ENCODE measurements at regions not wholly inside any gene's neighbourhood (a gene's known extent, or its start where the extent isn't known, plus 50 kb on each side); places are given as distances from the start of the nearest gene placed in this dataset.
"Not testable (repeated sequence)": the region's sequence is repeated elsewhere in the genome, so short reads cannot be mapped to it uniquely, and the experiment has no call there.

DNA sequence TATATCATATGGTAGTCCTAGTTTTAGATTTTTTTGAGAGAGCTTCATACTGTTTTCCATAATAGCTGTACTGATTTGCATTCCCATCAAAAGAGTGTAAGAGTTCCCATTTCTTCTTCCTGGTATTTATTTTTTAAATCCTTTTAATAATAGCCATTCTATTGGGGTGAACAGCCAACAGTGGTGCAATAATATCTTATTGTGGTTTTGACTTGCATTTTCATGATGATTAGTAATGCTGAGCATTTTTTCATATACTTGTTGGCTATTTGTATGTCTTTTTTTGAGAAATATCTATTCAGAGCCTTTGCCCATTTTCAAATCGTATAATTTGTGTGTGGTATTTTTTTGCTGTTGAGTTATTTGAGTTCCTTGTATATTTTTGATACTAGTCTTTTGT, 167.4 kb downstream of the FZD1 start:
- Histone ChIP-seq H3K36me3 (ENCODE audit: control insufficient read depth, insufficient read depth, low read length) (no peaks in the 10 kb centered on the region), H3K4me3 (ENCODE audit: low read depth, low read length) (no peak overlapping the region), H3K27me3 (ENCODE audit: control insufficient read depth, insufficient read depth, low read length) (peaks cover 2% of the 10 kb centered on the region; the same call in 1 of the 2 replicates)
- TF ChIP-seq, protein P1, sequence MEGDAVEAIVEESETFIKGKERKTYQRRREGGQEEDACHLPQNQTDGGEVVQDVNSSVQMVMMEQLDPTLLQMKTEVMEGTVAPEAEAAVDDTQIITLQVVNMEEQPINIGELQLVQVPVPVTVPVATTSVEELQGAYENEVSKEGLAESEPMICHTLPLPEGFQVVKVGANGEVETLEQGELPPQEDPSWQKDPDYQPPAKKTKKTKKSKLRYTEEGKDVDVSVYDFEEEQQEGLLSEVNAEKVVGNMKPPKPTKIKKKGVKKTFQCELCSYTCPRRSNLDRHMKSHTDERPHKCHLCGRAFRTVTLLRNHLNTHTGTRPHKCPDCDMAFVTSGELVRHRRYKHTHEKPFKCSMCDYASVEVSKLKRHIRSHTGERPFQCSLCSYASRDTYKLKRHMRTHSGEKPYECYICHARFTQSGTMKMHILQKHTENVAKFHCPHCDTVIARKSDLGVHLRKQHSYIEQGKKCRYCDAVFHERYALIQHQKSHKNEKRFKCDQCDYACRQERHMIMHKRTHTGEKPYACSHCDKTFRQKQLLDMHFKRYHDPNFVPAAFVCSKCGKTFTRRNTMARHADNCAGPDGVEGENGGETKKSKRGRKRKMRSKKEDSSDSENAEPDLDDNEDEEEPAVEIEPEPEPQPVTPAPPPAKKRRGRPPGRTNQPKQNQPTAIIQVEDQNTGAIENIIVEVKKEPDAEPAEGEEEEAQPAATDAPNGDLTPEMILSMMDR (IDR thresholded peaks at IDR 0.05; ENCODE audit: insufficient read depth, low read depth, low read length), result no peak
- DNase-seq (ENCODE audit: low read depth), result no peak
- ChIA-PET POLR2A (no interaction called here), CTCF (interaction anchor here (1.0 kb wide), 1 partner anchor 8 kb away, joined by 3 read pairs; no protein-coding TSS in a partner anchor)

DNA sequence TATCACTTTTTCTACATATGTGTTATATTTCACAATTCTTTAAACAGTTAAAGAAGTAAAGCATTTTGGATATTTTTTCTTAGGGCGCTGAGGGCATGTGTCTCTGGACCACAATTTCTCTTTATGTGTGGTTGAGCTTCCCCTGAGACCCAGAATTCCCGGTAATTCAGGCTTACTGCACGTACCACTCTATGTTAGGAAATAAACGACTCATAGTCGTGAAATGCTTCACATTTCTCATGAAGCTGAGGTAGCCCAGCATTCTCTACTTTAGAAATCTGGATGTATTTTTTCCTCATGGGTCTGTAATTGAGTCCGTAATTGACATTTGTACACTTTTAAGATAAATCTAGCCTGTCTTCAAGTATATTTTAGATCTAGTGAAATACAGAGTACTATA, 170.6 kb downstream of the FZD1 start:
- no peaks in the 10 kb centered on the region for H3K27me3 ChIP-seq (ENCODE audit: control insufficient read depth, insufficient read depth, low read length)
- ChIA-PET POLR2A (no interaction called here), CTCF (no interaction called here)
- H3K4me3 ChIP-seq (ENCODE audit: low read depth, low read length), result no peak overlapping the region
- TF ChIP-seq, protein P1 (IDR thresholded peaks at IDR 0.05; ENCODE audit: insufficient read depth, low read depth, low read length), result no peak
- H3K36me3 ChIP-seq (ENCODE audit: control insufficient read depth, insufficient read depth, low read length), result no peaks in the 10 kb centered on the region
- DNase-seq (ENCODE audit: low read depth), result no peak

DNA sequence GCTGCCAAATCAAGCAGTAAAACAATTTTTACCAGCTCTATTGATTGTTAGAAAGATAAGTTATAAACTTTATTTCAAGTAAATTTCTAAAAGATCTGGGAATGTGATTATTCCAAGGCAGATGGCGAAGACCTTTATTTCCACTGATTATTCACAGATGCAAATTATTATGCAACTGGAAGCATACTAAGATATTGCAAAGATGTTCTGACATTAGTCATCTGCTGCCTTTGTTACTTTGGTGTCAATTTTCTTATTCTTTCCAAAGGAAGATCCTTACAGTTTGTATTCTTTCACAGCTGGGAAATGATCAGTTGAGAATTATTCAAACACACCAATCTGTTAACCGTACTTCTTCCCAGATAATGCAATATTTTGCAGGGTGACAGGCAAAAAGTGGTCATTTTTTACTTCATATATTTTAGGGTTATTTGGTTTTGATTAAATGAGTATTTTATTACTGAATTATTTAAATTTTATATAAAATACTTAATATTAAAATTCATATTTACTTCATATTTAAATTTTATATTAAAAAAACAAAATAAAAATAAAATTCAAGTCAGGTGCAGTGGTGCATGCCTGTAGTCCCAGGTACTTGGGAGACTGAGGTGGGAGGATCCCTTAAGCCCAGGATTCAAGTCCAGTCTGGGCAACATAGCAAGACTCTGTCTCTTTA, 171.3 kb downstream of the FZD1 start:
- H3K36me3 ChIP-seq (ENCODE audit: control insufficient read depth, insufficient read depth, low read length), result no peaks in the 10 kb centered on the region
- TF ChIP-seq, protein P1 (IDR thresholded peaks at IDR 0.05; ENCODE audit: insufficient read depth, low read depth, low read length), result no peak
- ChIA-PET POLR2A (no interaction called here), CTCF (no interaction called here)
- no peak for DNase-seq (ENCODE audit: low read depth)
- no peaks in the 10 kb centered on the region for H3K27me3 ChIP-seq (ENCODE audit: control insufficient read depth, insufficient read depth, low read length)
- H3K4me3 ChIP-seq (ENCODE audit: low read depth, low read length), result no peak overlapping the region

DNA sequence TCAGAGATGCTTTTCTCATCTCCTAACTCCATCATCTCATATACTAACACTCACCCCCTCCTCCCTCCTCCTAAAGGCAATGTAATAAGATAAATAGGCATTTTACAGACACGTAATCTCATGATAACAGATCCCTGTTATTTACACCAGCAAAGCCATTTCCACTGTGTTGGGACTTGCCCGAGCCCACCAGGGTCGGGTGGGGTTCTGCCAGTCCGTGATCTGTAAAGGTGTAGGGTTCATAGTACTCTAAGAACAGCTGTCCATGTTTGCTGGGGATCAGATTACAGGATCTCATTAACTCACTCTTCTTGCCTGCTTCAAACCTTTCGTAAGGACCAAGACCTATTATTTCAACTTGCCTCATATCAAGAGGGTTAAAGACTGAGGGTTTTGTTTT, 172.4 kb downstream of the FZD1 start:
- CTCF ChIA-PET, result no interaction called here
- Histone ChIP-seq H3K36me3 (ENCODE audit: control insufficient read depth, insufficient read depth, low read length) (no peaks in the 10 kb centered on the region), H3K4me3 (ENCODE audit: low read depth, low read length) (no peak overlapping the region), H3K27me3 (ENCODE audit: control insufficient read depth, insufficient read depth, low read length) (no peaks in the 10 kb centered on the region)
- DNase-seq (ENCODE audit: low read depth), result no peak
- TF ChIP-seq, protein P1 (IDR thresholded peaks at IDR 0.05; ENCODE audit: insufficient read depth, low read depth, low read length), result no peak
- POLR2A ChIA-PET, result no interaction called here

DNA sequence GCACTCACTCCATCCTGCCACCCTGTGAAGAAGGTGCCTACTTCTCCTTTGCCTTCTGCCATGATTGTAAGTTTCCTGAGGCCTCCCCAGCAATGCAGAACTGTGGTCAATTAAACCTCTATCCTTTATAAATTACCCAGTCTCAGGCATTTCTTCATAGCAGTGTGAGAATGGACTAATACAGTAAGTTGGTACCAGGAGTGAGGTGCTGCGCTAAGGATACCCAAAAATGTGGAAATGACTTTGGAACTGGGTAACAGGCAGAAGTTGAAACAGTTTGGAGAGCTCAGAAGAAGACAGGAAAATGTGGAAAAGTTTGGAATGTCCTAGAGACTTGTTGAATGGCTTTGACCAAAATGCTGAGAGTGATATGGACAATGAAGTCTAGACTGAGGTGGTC, 176.0 kb downstream of the FZD1 start:
- POLR2A ChIA-PET; H3K36me3 ChIP-seq (ENCODE audit: control insufficient read depth, insufficient read depth, low read length); DNase-seq (ENCODE audit: low read depth); H3K27me3 ChIP-seq (ENCODE audit: control insufficient read depth, insufficient read depth, low read length); H3K4me3 ChIP-seq (ENCODE audit: low read depth, low read length): not testable (repeated sequence)
- CTCF ChIA-PET, result interaction anchor here (1.2 kb wide), 1 partner anchor 9 kb away, joined by 3 read pairs; no protein-coding TSS in a partner anchor

DNA sequence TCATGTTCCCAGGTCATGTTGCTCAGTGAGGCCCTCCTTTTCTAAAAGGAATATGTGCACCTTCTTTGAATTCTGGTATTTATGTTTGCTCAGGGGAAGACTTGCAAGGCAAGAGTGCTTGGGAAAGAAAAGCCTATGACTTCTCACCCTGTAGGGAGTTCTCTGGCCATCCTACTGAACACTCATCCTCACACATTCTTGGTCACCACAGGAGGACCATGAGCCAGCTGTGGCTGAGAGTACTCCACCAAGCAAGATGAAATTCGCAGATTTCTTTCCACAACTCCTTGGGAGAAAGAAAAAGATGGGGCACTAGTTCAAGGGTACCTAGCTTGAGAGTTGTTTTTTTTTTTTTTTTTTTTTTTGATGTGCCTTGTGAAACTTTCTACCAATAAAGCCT, 179.6 kb downstream of the FZD1 start:
- Histone ChIP-seq H3K4me3 (ENCODE audit: low read depth, low read length) (no peak overlapping the region), H3K27me3 (ENCODE audit: control insufficient read depth, insufficient read depth, low read length) (no peaks in the 10 kb centered on the region), H3K36me3 (ENCODE audit: control insufficient read depth, insufficient read depth, low read length) (no peaks in the 10 kb centered on the region)
- TF ChIP-seq, protein P1 (IDR thresholded peaks at IDR 0.05; ENCODE audit: insufficient read depth, low read depth, low read length), result no peak
- CTCF ChIA-PET, result no interaction called here
- no peak for DNase-seq (ENCODE audit: low read depth)
- POLR2A ChIA-PET, result no interaction called here
